SK-N-SH treated with all-trans-retinoic acid at 6 μM for 48 hours (cell line): ENCODE measurements at regions not wholly inside any gene's neighbourhood (a gene's known extent, or its start where the extent isn't known, plus 50 kb on each side); places are given as distances from the start of the nearest gene placed in this dataset.

ENCODE experiments used
- ATAC-seq: fragments of 200-7000 bp; cut with Tn5 transposase; 3 replicates; pipeline ENCODE4 v1.9.1; 2020; ENCODE audit warnings: mild to moderate bottlenecking, moderate library complexity
- ARNTL ChIP-seq: fragments of 450-650 bp; formaldehyde crosslinking; IDR thresholded peaks from 2 replicates; pipeline ENCODE4 v1.5.0; 2020; ENCODE audit warnings: low read depth, mild to moderate bottlenecking, moderate library complexity, borderline replicate concordance
- BACH2 ChIP-seq: fragments of 250-450 bp; sonication (Bioruptor Pico); IDR thresholded peaks from 2 replicates; pipeline ENCODE4 v1.9.0; 2021; ENCODE audit warnings: mild to moderate bottlenecking, borderline replicate concordance
- CREB5 ChIP-seq: fragments of 250-450 bp; sonication (Bioruptor Pico); IDR thresholded peaks from 2 replicates; pipeline ENCODE4 v1.5.1; 2020; ENCODE audit warnings: low read depth, mild to moderate bottlenecking, moderate library complexity
- CSDC2 ChIP-seq: fragments of 250-450 bp; sonication (Bioruptor Pico); IDR thresholded peaks from 2 replicates; pipeline ENCODE4 v1.5.0; 2020; ENCODE audit warnings: mild to moderate bottlenecking, moderate library complexity
- CSRNP3 ChIP-seq: fragments of 250-450 bp; sonication (Bioruptor Pico); IDR thresholded peaks from 2 replicates; pipeline ENCODE4 v1.5.1; 2021; ENCODE audit warnings: mild to moderate bottlenecking, moderate library complexity
- ESRRG ChIP-seq: fragments of 250-450 bp; sonication (Bioruptor Pico); IDR thresholded peaks from 2 replicates; pipeline ENCODE4 v1.6.1; 2021; ENCODE audit warnings: mild to moderate bottlenecking
- GLIS3 ChIP-seq: fragments of 250-450 bp; sonication (Bioruptor Pico); IDR thresholded peaks from 2 replicates; pipeline ENCODE4 v1.5.0; 2020; ENCODE audit warnings: mild to moderate bottlenecking, moderate library complexity
- ISL1 ChIP-seq: fragments of 250-450 bp; sonication (Bioruptor Pico); IDR thresholded peaks from 2 replicates; pipeline ENCODE4 v2.1.2; 2022; ENCODE audit warnings: mild to moderate bottlenecking, moderate library complexity
- OSR1 ChIP-seq: fragments of 250-450 bp; sonication (Bioruptor Pico); IDR thresholded peaks from 2 replicates; pipeline ENCODE4 v1.8.0; 2022; ENCODE audit warnings: moderate library complexity, mild to moderate bottlenecking, inconsistent platforms
- PATZ1 ChIP-seq: fragments of 250-450 bp; sonication (Bioruptor Pico); IDR thresholded peaks from 2 replicates; pipeline ENCODE4 v1.8.0; 2020; ENCODE audit warnings: mild to moderate bottlenecking, moderate library complexity, borderline replicate concordance
- POU6F1 ChIP-seq: fragments of 250-450 bp; sonication (Bioruptor Pico); IDR thresholded peaks from 2 replicates; pipeline ENCODE4 v1.8.0; 2021; ENCODE audit warnings: low read depth, mild to moderate bottlenecking, moderate library complexity, borderline replicate concordance
- RARB ChIP-seq: fragments of 250-450 bp; sonication (Bioruptor Pico); IDR thresholded peaks from 2 replicates; pipeline ENCODE4 v1.8.0; 2021; ENCODE audit warnings: mild to moderate bottlenecking, moderate library complexity
- TCF4 ChIP-seq: fragments of 250-450 bp; sonication (Bioruptor Pico); IDR thresholded peaks from 2 replicates; pipeline ENCODE4 v1.8.0; 2021; ENCODE audit warnings: mild to moderate bottlenecking, moderate library complexity, borderline replicate concordance
- TOX ChIP-seq: fragments of 250-450 bp; sonication (Bioruptor Pico); IDR thresholded peaks from 2 replicates; pipeline ENCODE4 v1.8.0; 2021; ENCODE audit warnings: mild to moderate bottlenecking, moderate library complexity, borderline replicate concordance
- ZC3H10 ChIP-seq: fragments of 250-450 bp; sonication (Bioruptor Pico); IDR thresholded peaks from 2 replicates; pipeline ENCODE4 v1.5.1; 2021; ENCODE audit warnings: mild to moderate bottlenecking, moderate library complexity
- ZFP3 ChIP-seq: fragments of 250-450 bp; sonication (Bioruptor Pico); IDR thresholded peaks from 2 replicates; pipeline ENCODE4 v1.5.0; 2020; ENCODE audit warnings: mild to moderate bottlenecking, moderate library complexity
- ZFP30 ChIP-seq: fragments of 450-650 bp; formaldehyde crosslinking; IDR thresholded peaks from 2 replicates; pipeline ENCODE4 v1.5.0; 2022; ENCODE audit warnings: mild to moderate bottlenecking, moderate library complexity
- ZNF565 ChIP-seq: fragments of 450-650 bp; formaldehyde crosslinking; conservative IDR thresholded peaks from 2 replicates; pipeline ENCODE4 v1.5.0; 2020; ENCODE audit warnings: low read depth, mild to moderate bottlenecking, moderate library complexity
- ZNF70 ChIP-seq: fragments of 450-650 bp; formaldehyde crosslinking; IDR thresholded peaks from 2 replicates; pipeline ENCODE4 v1.5.0; 2020; ENCODE audit warnings: mild to moderate bottlenecking, moderate library complexity
- ZNF8 ChIP-seq: fragments of 450-650 bp; formaldehyde crosslinking; IDR thresholded peaks from 2 replicates; pipeline ENCODE4 v1.5.0; 2020; ENCODE audit warnings: mild to moderate bottlenecking, moderate library complexity
- TF ChIP-seq, protein P1 (sequence below): fragments of 250-450 bp; sonication (Bioruptor Pico); IDR thresholded peaks from 2 replicates; pipeline ENCODE4 v1.5.0; 2020; ENCODE audit warnings: mild to moderate bottlenecking, moderate library complexity

DNA sequence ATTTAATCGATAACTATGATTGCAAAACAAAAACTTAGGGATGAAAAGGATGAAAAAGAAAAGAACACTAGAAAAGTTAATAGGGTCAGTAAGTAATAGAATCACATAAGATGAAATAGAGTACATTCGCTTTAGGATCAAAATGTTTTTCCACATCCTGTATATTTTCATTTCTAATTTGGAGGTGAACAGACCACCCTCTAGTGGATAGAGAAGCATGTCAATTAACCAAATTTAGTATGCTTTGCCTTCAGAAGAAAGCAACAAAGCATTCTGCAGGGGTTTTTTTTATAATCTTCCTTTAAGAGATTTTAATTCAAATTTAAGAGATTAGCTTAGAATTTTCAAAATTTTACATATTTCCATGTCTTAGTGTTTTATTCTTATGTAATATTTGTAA, 611.0 kb upstream of the SGCG start:
- no peak for ATAC-seq
- TF ChIP-seq ZFP3 (no peak), ZFP30 (CRISPR knock-in tag) (no peak), CSRNP3 (CRISPR knock-in tag) (no peak), ZNF70 (CRISPR knock-in tag) (no peak), RARB (CRISPR knock-in tag) (no peak), ARNTL (CRISPR knock-in tag) (no peak), OSR1 (CRISPR knock-in tag) (no peak), ZC3H10 (no peak), GLIS3 (no peak), CSDC2 (CRISPR knock-in tag) (no peak)
- TF ChIP-seq, all 23 proteins: peak for 0

- no peak for TF ChIP-seq GLIS3
- TF ChIP-seq, all 23 proteins: peak for 0
- no peak for ATAC-seq
Observed at GRCh38 chr13:22589880-22590279, 590.9 kb upstream of the SGCG start.

DNA sequence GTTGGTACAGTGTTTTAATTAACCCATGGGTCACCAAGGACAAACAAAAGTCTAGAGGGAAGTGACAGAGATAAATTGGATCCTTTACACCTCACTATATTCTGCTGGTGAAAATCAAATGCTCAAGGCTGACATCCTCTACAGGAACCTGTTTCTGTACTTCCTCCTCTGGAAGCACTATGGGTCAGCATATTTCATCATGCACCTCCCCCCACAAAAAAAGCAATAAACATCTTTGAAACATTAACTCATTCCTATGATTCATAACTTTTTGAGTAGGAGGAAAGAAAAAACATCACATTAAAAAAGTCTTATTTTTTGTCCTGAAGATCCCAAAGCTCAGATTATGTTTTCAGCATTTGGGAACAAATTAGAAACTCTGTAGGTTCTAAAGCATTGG, 588.3 kb upstream of the SGCG start:
- TF ChIP-seq ZNF70 (CRISPR knock-in tag) = no peak
- TF ChIP-seq ARNTL (CRISPR knock-in tag) = no peak
- no peak for TF ChIP-seq ZNF8 (CRISPR knock-in tag)
- no peak for TF ChIP-seq ZNF565
- TF ChIP-seq, protein P1, sequence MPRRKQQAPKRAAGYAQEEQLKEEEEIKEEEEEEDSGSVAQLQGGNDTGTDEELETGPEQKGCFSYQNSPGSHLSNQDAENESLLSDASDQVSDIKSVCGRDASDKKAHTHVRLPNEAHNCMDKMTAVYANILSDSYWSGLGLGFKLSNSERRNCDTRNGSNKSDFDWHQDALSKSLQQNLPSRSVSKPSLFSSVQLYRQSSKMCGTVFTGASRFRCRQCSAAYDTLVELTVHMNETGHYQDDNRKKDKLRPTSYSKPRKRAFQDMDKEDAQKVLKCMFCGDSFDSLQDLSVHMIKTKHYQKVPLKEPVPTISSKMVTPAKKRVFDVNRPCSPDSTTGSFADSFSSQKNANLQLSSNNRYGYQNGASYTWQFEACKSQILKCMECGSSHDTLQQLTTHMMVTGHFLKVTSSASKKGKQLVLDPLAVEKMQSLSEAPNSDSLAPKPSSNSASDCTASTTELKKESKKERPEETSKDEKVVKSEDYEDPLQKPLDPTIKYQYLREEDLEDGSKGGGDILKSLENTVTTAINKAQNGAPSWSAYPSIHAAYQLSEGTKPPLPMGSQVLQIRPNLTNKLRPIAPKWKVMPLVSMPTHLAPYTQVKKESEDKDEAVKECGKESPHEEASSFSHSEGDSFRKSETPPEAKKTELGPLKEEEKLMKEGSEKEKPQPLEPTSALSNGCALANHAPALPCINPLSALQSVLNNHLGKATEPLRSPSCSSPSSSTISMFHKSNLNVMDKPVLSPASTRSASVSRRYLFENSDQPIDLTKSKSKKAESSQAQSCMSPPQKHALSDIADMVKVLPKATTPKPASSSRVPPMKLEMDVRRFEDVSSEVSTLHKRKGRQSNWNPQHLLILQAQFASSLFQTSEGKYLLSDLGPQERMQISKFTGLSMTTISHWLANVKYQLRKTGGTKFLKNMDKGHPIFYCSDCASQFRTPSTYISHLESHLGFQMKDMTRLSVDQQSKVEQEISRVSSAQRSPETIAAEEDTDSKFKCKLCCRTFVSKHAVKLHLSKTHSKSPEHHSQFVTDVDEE (CRISPR knock-in tag) = no peak
- no peak for TF ChIP-seq ESRRG
- no peak for TF ChIP-seq ZFP30 (CRISPR knock-in tag)
- no peak for TF ChIP-seq BACH2 (CRISPR knock-in tag)
- no peak for TF ChIP-seq TOX (CRISPR knock-in tag)
- TF ChIP-seq PATZ1 = no peak
- TF ChIP-seq CREB5 (CRISPR knock-in tag) = no peak
- TF ChIP-seq GLIS3 = no peak
- TF ChIP-seq ZFP3 = no peak
- no peak for TF ChIP-seq CSDC2 (CRISPR knock-in tag)
- no peak for TF ChIP-seq POU6F1 (CRISPR knock-in tag)
- TF ChIP-seq ISL1 (CRISPR knock-in tag) = no peak
- TF ChIP-seq ZC3H10 = no peak
- no peak for TF ChIP-seq TCF4 (CRISPR knock-in tag)
- TF ChIP-seq, all 23 proteins: peak for 0
- ATAC-seq = no peak

DNA sequence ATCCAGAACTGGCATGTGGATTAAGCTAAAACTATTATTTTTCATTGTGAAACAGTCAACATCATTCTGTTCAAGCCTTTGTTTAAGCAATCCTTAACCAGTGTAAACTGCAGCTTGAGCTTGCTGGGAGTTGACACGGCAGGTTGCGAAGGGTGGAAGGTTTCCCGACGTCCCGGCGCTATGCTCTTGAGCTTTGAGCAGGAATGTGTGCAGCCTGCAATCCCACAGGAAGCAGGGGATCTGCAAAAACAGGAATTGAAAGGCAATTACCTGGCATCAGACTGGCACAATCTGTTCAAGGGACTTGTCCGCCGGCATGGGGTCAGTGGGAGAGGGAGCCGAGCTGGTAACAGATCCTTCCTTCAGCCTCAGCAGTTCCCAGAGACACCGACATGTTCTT, 586.7 kb upstream of the SGCG start:
- no peak for ATAC-seq
- TF ChIP-seq ARNTL (CRISPR knock-in tag) (no peak), ZFP30 (CRISPR knock-in tag) (no peak), ESRRG (no peak), CREB5 (CRISPR knock-in tag) (no peak), OSR1 (CRISPR knock-in tag) (no peak), CSDC2 (CRISPR knock-in tag) (no peak), TOX (CRISPR knock-in tag) (no peak), TCF4 (CRISPR knock-in tag) (no peak), ZNF70 (CRISPR knock-in tag) (no peak)
- TF ChIP-seq, protein P1 (CRISPR knock-in tag) = no peak
